T-cell (primary cell): ENCODE measurements at regions not wholly inside any gene's neighbourhood (a gene's known extent, or its start where the extent isn't known, plus 50 kb on each side); places are given as distances from the start of the nearest gene placed in this dataset.
"Not testable (repeated sequence)": the region's sequence is repeated elsewhere in the genome, so short reads cannot be mapped to it uniquely, and the experiment has no call there.

Source experiments
- ATAC-seq, 4 experiments: fragments of 200-7000 bp in 3 of 4; fragments of 150-1000 bp in 1 of 4; cut with Tn5 transposase; replicated peaks in 1 of 4; 1 replicate in 3 of 4; 2 replicates in 1 of 4; pipeline ENCODE4 v1.10.0; 2021; ENCODE audit warnings: moderate library complexity in 3 of 4, mild to moderate bottlenecking in 2 of 4, moderate number of reproducible peaks in 1 of 4
- CTCF ChIA-PET, 2 donors: fragments of 300-600 bp; sonication (Branson Sonifier 250); formaldehyde crosslinking; loops; one replicate each; lab custom pipeline; 2022; ENCODE audit warnings: antibody characterized with exemption in 2 of 2; lab: Charles Lee
- POLR2A ChIA-PET, 2 donors: fragments of 300-600 bp; sonication (Branson Sonifier 250); formaldehyde crosslinking; loops; one replicate each; lab custom pipeline; 2022; ENCODE audit warnings: antibody characterized with exemption in 2 of 2; lab: Charles Lee
- DNase-seq, 35 experiments: peaks; one replicate each; pipeline versions ENCODE4 v3.0.0 to v3.0.0-alpha.2; 2013 to 2023
- H3K27ac ChIP-seq: one replicate; pipeline ENCODE4 v1.5.1; 2013; ENCODE audit warnings: low read length
- H3K27me3 ChIP-seq, 2 experiments: replicated peaks in 1 of 2; 1 replicate in 1 of 2; 2 replicates in 1 of 2; pipeline versions ENCODE4 v1.6.1 to v1.7.0; 2013; ENCODE audit warnings: low read length in 1 of 2, mixed read lengths in 1 of 2; ENCODE audit not compliant: control insufficient read depth in 2 of 2, insufficient read depth in 2 of 2; ENCODE audit errors: extremely low read depth in 1 of 2
- H3K36me3 ChIP-seq, 2 donors: 1 replicate in 1 of 2; 2 replicates in 1 of 2; pipeline versions ENCODE4 v1.6.1 to v1.7.0; 2013; ENCODE audit warnings: low read length in 1 of 2; ENCODE audit not compliant: control insufficient read depth in 2 of 2, insufficient read depth in 1 of 2; ENCODE audit errors: extremely low read depth in 1 of 2
- H3K4me1 ChIP-seq, 2 experiments: 1 replicate in 1 of 2; 2 replicates in 1 of 2; pipeline versions ENCODE4 v1.6.1 to v1.7.0; 2013; ENCODE audit warnings: low read length in 2 of 2, mixed read lengths in 1 of 2; ENCODE audit not compliant: insufficient read depth in 2 of 2, control insufficient read depth in 1 of 2; ENCODE audit errors: extremely low read depth in 1 of 2
- H3K4me3 ChIP-seq, 2 donors: 1 replicate in 1 of 2; 2 replicates in 1 of 2; pipeline versions ENCODE4 v1.5.1 to v1.7.0; 2013; ENCODE audit warnings: mild to moderate bottlenecking in 2 of 2, low read length in 1 of 2, moderate library complexity in 1 of 2; ENCODE audit not compliant: control insufficient read depth in 1 of 2; ENCODE audit errors: extremely low read depth in 1 of 2
- H3K9me3 ChIP-seq: 2 replicates; pipeline ENCODE4 v1.7.0; 2013
- H3K27ac Mint-ChIP-seq, 2 donors: one replicate each; pipeline ENCODE4 v1.8.0; 2020 to 2021; ENCODE audit warnings: mild to moderate bottlenecking in 2 of 2, mixed read lengths in 2 of 2
- H3K27me3 Mint-ChIP-seq, 2 donors: one replicate each; pipeline ENCODE4 v1.8.0; 2021 to 2022; ENCODE audit warnings: mixed read lengths in 2 of 2
- H3K36me3 Mint-ChIP-seq: one replicate; pipeline ENCODE4 v1.8.0; 2021; ENCODE audit warnings: mixed read lengths
- H3K4me1 Mint-ChIP-seq, 3 donors: one replicate each; pipeline ENCODE4 v1.8.0; 2020 to 2022; ENCODE audit warnings: mixed read lengths in 3 of 3, mild to moderate bottlenecking in 1 of 3
- H3K4me3 Mint-ChIP-seq, 3 donors: one replicate each; pipeline ENCODE4 v1.8.0; 2020 to 2022; ENCODE audit warnings: mild to moderate bottlenecking in 3 of 3, mixed read lengths in 3 of 3, moderate library complexity in 3 of 3
- H3K9me3 Mint-ChIP-seq, 3 donors: one replicate each; pipeline ENCODE4 v1.8.0; 2020 to 2022; ENCODE audit warnings: mixed read lengths in 3 of 3
- WGBS: methylation state at CpG from one replicate; pipeline ENCODE4 v1.1.5; 2013; ENCODE audit warnings: missing lambda C conversion rate; ENCODE audit not compliant: insufficient coverage; 5-methylcytosine and 5-hydroxymethylcytosine counted together

- Mint-ChIP-seq H3K9me3 (peaks cover 0 to 20% (median 3%) of the 10 kb centered on the region in 3 donors), H3K27ac (no peak overlapping the region), H3K36me3 (no peaks in the 10 kb centered on the region), H3K4me1 (no peaks in the 10 kb centered on the region), H3K27me3 (no peaks in the 10 kb centered on the region), H3K4me3 (no peak overlapping the region)
- POLR2A ChIA-PET, result no interaction called here
- ATAC-seq, result no peak
- 89% methylated on average over 1 of the region's 5 CpGs for WGBS
- DNase-seq, result no peak
- Histone ChIP-seq H3K27ac (no peak overlapping the region), H3K27me3 (no peaks in the 10 kb centered on the region), H3K36me3 (no peaks in the 10 kb centered on the region), H3K4me1 (no peaks in the 10 kb centered on the region), H3K9me3 (no peaks in the 10 kb centered on the region), H3K4me3 (no peak overlapping the region)
- CTCF ChIA-PET, result no interaction called here
These were observed 337.6 kb upstream of the SLITRK5 start for GRCh38 chr13:87333599-87333998.

GRCh38 chr13:87334176-87334575, 337.0 kb upstream of the SLITRK5 start:
- ChIA-PET CTCF (no interaction called here), POLR2A (no interaction called here)
- Histone ChIP-seq H3K27ac (no peak overlapping the region), H3K4me3 (no peak overlapping the region), H3K36me3 (no peaks in the 10 kb centered on the region), H3K9me3 (no peaks in the 10 kb centered on the region), H3K4me1 (no peaks in the 10 kb centered on the region), H3K27me3 (no peaks in the 10 kb centered on the region)
- Mint-ChIP-seq H3K4me1 (no peaks in the 10 kb centered on the region), H3K4me3 (no peak overlapping the region), H3K27me3 (no peaks in the 10 kb centered on the region), H3K36me3 (no peaks in the 10 kb centered on the region), H3K27ac (no peak overlapping the region), H3K9me3 (peaks cover 0 to 18% (median 3%) of the 10 kb centered on the region in 3 donors)
- no peak for DNase-seq
- no peak for ATAC-seq
- 90% methylated on average over 8 of the region's 8 CpGs for WGBS

GRCh38 chr13:87336346-87336889, 334.8 kb upstream of the SLITRK5 start:
- ATAC-seq, H3K27ac ChIP-seq, H3K27ac Mint-ChIP-seq, H3K27me3 ChIP-seq, H3K4me1 Mint-ChIP-seq, H3K36me3 Mint-ChIP-seq, H3K4me3 Mint-ChIP-seq, DNase-seq, H3K27me3 Mint-ChIP-seq, H3K36me3 ChIP-seq, CTCF ChIA-PET, H3K4me1 ChIP-seq, H3K9me3 ChIP-seq, POLR2A ChIA-PET, H3K4me3 ChIP-seq: not testable (repeated sequence)
- peaks cover 0 to 24% (median 3%) of the 10 kb centered on the region in 3 donors for H3K9me3 Mint-ChIP-seq
- WGBS, result 78% methylated on average over 6 of the region's 8 CpGs

- Histone ChIP-seq H3K4me1 (no peaks in the 10 kb centered on the region), H3K9me3 (no peaks in the 10 kb centered on the region), H3K27me3 (no peaks in the 10 kb centered on the region), H3K4me3 (no peak overlapping the region), H3K36me3 (no peaks in the 10 kb centered on the region), H3K27ac (no peak overlapping the region)
- WGBS, result 83% methylated on average over 1 of the region's 2 CpGs
- Mint-ChIP-seq H3K4me1 (no peaks in the 10 kb centered on the region), H3K4me3 (no peak overlapping the region), H3K27me3 (no peaks in the 10 kb centered on the region), H3K36me3 (no peaks in the 10 kb centered on the region), H3K27ac (no peak overlapping the region), H3K9me3 (peaks cover 3 to 17% (median 7%) of the 10 kb centered on the region in 3 donors)
- no peak for ATAC-seq
- CTCF ChIA-PET, result interaction anchor here in 1 of 2 donors (1.1 kb wide), 1 partner anchor 12 kb away, joined by 5 read pairs; no protein-coding TSS in a partner anchor
- POLR2A ChIA-PET, result no interaction called here
- DNase-seq, result no peak
These were observed 327.0 kb upstream of the SLITRK5 start for GRCh38 chr13:87344176-87344575.

- Mint-ChIP-seq H3K27me3 (no peaks in the 10 kb centered on the region), H3K36me3 (no peaks in the 10 kb centered on the region), H3K27ac (no peak overlapping the region), H3K4me3 (no peak overlapping the region), H3K4me1 (no peaks in the 10 kb centered on the region), H3K9me3 (peaks cover 0 to 15% (median 14%) of the 10 kb centered on the region in 3 donors)
- H3K36me3 ChIP-seq, result no peaks in the 10 kb centered on the region
- WGBS, result 92% methylated on average over 5 of the region's 6 CpGs
- ChIA-PET CTCF (interaction anchor here in 1 of 2 donors (1.4 kb wide), 1 partner anchor 12 kb away, joined by 5 read pairs; no protein-coding TSS in a partner anchor), POLR2A (no interaction called here)
- H3K27me3 ChIP-seq, result no peaks in the 10 kb centered on the region
- H3K27ac ChIP-seq, result no peak overlapping the region
- ATAC-seq (no peak), DNase-seq (no peak)
- H3K9me3 ChIP-seq, result no peaks in the 10 kb centered on the region
- H3K4me3 ChIP-seq, result no peak overlapping the region
- H3K4me1 ChIP-seq, result no peaks in the 10 kb centered on the region
These were observed 315.7 kb upstream of the SLITRK5 start for GRCh38 chr13:87355451-87355850.

GRCh38 chr13:87356314-87356713, 314.9 kb upstream of the SLITRK5 start:
- no peak overlapping the region for H3K27ac ChIP-seq
- H3K9me3 ChIP-seq, result no peaks in the 10 kb centered on the region
- CTCF ChIA-PET, result interaction anchor here in 1 of 2 donors (1.4 kb wide), 1 partner anchor 12 kb away, joined by 5 read pairs; no protein-coding TSS in a partner anchor
- ATAC-seq, result no peak
- POLR2A ChIA-PET, result no interaction called here
- Mint-ChIP-seq H3K27me3 (no peaks in the 10 kb centered on the region), H3K4me1 (no peaks in the 10 kb centered on the region), H3K36me3 (no peaks in the 10 kb centered on the region), H3K27ac (no peak overlapping the region), H3K4me3 (no peak overlapping the region), H3K9me3 (peaks cover 0 to 19% (median 14%) of the 10 kb centered on the region in 3 donors)
- DNase-seq, result no peak
- WGBS, result 81% methylated on average over 6 of the region's 8 CpGs
- H3K27me3 ChIP-seq, result no peaks in the 10 kb centered on the region
- no peaks in the 10 kb centered on the region for H3K4me1 ChIP-seq
- H3K36me3 ChIP-seq, result no peaks in the 10 kb centered on the region
- H3K4me3 ChIP-seq, result no peak overlapping the region

GRCh38 chr13:87358319-87358718, 312.9 kb upstream of the SLITRK5 start:
- peaks cover 0 to 19% (median 15%) of the 10 kb centered on the region in 3 donors for H3K9me3 Mint-ChIP-seq
- no peaks in the 10 kb centered on the region for H3K27me3 Mint-ChIP-seq

More at GRCh38 chr13:87358319-87358718, 312.9 kb upstream of the SLITRK5 start:
- DNase-seq, result no peak
- Mint-ChIP-seq H3K36me3 (no peaks in the 10 kb centered on the region), H3K27ac (no peak overlapping the region), H3K4me3 (no peak overlapping the region), H3K4me1 (no peaks in the 10 kb centered on the region)
- ChIA-PET POLR2A (no interaction called here), CTCF (no interaction called here)
- Histone ChIP-seq H3K4me1 (no peaks in the 10 kb centered on the region), H3K36me3 (no peaks in the 10 kb centered on the region), H3K27ac (no peak overlapping the region), H3K4me3 (no peak overlapping the region), H3K27me3 (no peaks in the 10 kb centered on the region), H3K9me3 (no peaks in the 10 kb centered on the region)
- no peak for ATAC-seq
